ENCODE measurements at regions not wholly inside any gene's neighbourhood (a gene's known extent, or its start where the extent isn't known, plus 50 kb on each side); places are given as distances from the start of the nearest gene placed in this dataset.

DNA sequence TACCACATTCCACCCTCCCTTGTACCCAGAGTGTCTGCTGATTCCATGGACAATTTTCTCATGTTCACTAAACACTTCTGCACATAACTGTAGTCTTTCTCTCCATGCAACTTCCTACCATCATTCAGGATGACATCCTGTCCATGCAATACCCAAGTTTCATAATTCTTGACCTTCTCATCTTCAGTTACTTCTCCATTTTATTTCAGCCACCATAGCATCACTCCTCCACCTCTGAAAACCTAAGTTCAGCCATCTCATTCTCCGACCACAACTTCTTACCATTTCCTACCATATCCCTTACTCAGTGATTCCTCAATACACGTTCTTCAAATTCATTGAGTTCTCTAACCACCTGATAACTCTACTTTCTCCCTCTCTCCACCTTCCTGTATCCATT lies 216.5 kb upstream of the TENT5A start:
- Histone ChIP-seq H3K27me3 (ENCODE audit: control insufficient read depth in 4 of 4, insufficient read depth in 4 of 4, low read length in 3 of 4) (no peaks in the 10 kb centered on the region), H3K4me1 (ENCODE audit: control insufficient read depth in 4 of 4, insufficient read depth in 4 of 4, low read length in 3 of 4) (no peaks in the 10 kb centered on the region), H3K4me3 (ENCODE audit: low read depth in 1 of 3, low read length in 3 of 3) (no peak overlapping the region), H3K9me3 (ENCODE audit: control insufficient read depth in 4 of 4, low read length in 3 of 4) (no peaks in the 10 kb centered on the region), H3K36me3 (ENCODE audit: control insufficient read depth in 4 of 4, insufficient read depth in 3 of 4, low read depth in 1 of 4, low read length in 3 of 4) (no peaks in the 10 kb centered on the region), H3K27ac (ENCODE audit: low read depth in 1 of 2, low read length in 2 of 2) (no peak overlapping the region), H3K9ac (ENCODE audit: low read depth in 1 of 2, low read length in 2 of 2) (no peak overlapping the region)
- TF ChIP-seq NR2F2 (IDR thresholded peaks at IDR 0.05) (no peak), EGR1 (IDR thresholded peaks at IDR 0.05; ENCODE audit: low read depth in 2 of 2) (no peak), REST (IDR thresholded peaks at IDR 0.05) (no peak), SP1 (IDR thresholded peaks at IDR 0.05) (no peak), HNF4A (conservative IDR thresholded peaks at IDR 0.05) (no peak), JUND (IDR thresholded peaks at IDR 0.05) (no peak), GABPA (IDR thresholded peaks at IDR 0.05 in 1 of 2, conservative IDR thresholded peaks at IDR 0.05 in 1 of 2) (no peak), YY1 (IDR thresholded peaks at IDR 0.05) (no peak), RXRA (IDR thresholded peaks at IDR 0.05) (no peak)
- TF ChIP-seq, protein P1, sequence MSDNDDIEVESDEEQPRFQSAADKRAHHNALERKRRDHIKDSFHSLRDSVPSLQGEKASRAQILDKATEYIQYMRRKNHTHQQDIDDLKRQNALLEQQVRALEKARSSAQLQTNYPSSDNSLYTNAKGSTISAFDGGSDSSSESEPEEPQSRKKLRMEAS (IDR thresholded peaks at IDR 0.05): no peak
- TF ChIP-seq, protein P2, sequence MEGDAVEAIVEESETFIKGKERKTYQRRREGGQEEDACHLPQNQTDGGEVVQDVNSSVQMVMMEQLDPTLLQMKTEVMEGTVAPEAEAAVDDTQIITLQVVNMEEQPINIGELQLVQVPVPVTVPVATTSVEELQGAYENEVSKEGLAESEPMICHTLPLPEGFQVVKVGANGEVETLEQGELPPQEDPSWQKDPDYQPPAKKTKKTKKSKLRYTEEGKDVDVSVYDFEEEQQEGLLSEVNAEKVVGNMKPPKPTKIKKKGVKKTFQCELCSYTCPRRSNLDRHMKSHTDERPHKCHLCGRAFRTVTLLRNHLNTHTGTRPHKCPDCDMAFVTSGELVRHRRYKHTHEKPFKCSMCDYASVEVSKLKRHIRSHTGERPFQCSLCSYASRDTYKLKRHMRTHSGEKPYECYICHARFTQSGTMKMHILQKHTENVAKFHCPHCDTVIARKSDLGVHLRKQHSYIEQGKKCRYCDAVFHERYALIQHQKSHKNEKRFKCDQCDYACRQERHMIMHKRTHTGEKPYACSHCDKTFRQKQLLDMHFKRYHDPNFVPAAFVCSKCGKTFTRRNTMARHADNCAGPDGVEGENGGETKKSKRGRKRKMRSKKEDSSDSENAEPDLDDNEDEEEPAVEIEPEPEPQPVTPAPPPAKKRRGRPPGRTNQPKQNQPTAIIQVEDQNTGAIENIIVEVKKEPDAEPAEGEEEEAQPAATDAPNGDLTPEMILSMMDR (IDR thresholded peaks at IDR 0.05; ENCODE audit: low read depth, low read length, missing input control): no peak
- WGBS: 86% methylated on average over 2 of the region's 2 CpGs
- DNase-seq (ENCODE audit: low spot score): no peak

GRCh38 chr6:81966968-81967367 lies 214.5 kb upstream of the TENT5A start:
- no peaks in the 10 kb centered on the region for H3K4me1 ChIP-seq (ENCODE audit: control insufficient read depth in 4 of 4, insufficient read depth in 4 of 4, low read length in 3 of 4)
- DNase-seq (ENCODE audit: low spot score): no peak
- no peaks in the 10 kb centered on the region for H3K27me3 ChIP-seq (ENCODE audit: control insufficient read depth in 4 of 4, insufficient read depth in 4 of 4, low read length in 3 of 4)
- H3K4me3 ChIP-seq (ENCODE audit: low read depth in 1 of 3, low read length in 3 of 3): no peak overlapping the region
- no peak for TF ChIP-seq NR2F2 (IDR thresholded peaks at IDR 0.05)
- TF ChIP-seq JUND (IDR thresholded peaks at IDR 0.05): no peak
- TF ChIP-seq REST (IDR thresholded peaks at IDR 0.05): no peak
- TF ChIP-seq, protein P1 (IDR thresholded peaks at IDR 0.05): no peak
- TF ChIP-seq, protein P2 (IDR thresholded peaks at IDR 0.05; ENCODE audit: low read depth, low read length, missing input control): no peak
- TF ChIP-seq HNF4G (IDR thresholded peaks at IDR 0.05): no peak
- TF ChIP-seq GABPA (IDR thresholded peaks at IDR 0.05 in 1 of 2, conservative IDR thresholded peaks at IDR 0.05 in 1 of 2): no peak
- TF ChIP-seq, protein P3, sequence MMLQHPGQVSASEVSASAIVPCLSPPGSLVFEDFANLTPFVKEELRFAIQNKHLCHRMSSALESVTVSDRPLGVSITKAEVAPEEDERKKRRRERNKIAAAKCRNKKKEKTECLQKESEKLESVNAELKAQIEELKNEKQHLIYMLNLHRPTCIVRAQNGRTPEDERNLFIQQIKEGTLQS (IDR thresholded peaks at IDR 0.05): no peak
- TF ChIP-seq HNF4A (conservative IDR thresholded peaks at IDR 0.05): no peak
- no peak for TF ChIP-seq SP1 (IDR thresholded peaks at IDR 0.05)
- TF ChIP-seq YY1 (IDR thresholded peaks at IDR 0.05): no peak
- TF ChIP-seq RXRA (IDR thresholded peaks at IDR 0.05): no peak
- no peak for TF ChIP-seq TAF1 (conservative IDR thresholded peaks at IDR 0.05)
- TF ChIP-seq FOXA2 (IDR thresholded peaks at IDR 0.05): no peak
- no peak overlapping the region for H3K27ac ChIP-seq (ENCODE audit: low read depth in 1 of 2, low read length in 2 of 2)
- H3K9me3 ChIP-seq (ENCODE audit: control insufficient read depth in 4 of 4, low read length in 3 of 4): no peaks in the 10 kb centered on the region
- H3K9ac ChIP-seq (ENCODE audit: low read depth in 1 of 2, low read length in 2 of 2): no peak overlapping the region
- H3K36me3 ChIP-seq (ENCODE audit: control insufficient read depth in 4 of 4, insufficient read depth in 3 of 4, low read depth in 1 of 4, low read length in 3 of 4): no peaks in the 10 kb centered on the region
- WGBS: 60% methylated on average over 2 of the region's 2 CpGs

All from liver (tissue), 8 donors.